Posterior vena cava (tissue), 2 donors: ENCODE measurements at regions not wholly inside any gene's neighbourhood (a gene's known extent, or its start where the extent isn't known, plus 50 kb on each side); places are given as distances from the start of the nearest gene placed in this dataset.

ENCODE experiments used
- DNase-seq: peaks from one replicate; pipeline ENCODE4 v3.0.0-alpha.2; 2020; ENCODE audit warnings: low spot score
- intact Hi-C, 2 donors: fragments of 100-400 bp; cut with DNase I; formaldehyde crosslinking; loops; one replicate each; pipeline versions ENCODE4 v1.14.1 to v1.14.2; 2022 to 2023
- donor health status: DM: yes; HTN: yes; CAD: no.
- donor health status: DM: yes; HTN: yes; CAD: no.

- no peak for DNase-seq
- intact Hi-C loops, result no loop called here
Observed at GRCh38 chr2:207216457-207216856, 50.7 kb upstream of the KLF7 start.

GRCh38 chr2:207217442-207217841 is 51.7 kb upstream of the KLF7 start:
- no peak for DNase-seq
- intact Hi-C loops, result no loop called here

DNA sequence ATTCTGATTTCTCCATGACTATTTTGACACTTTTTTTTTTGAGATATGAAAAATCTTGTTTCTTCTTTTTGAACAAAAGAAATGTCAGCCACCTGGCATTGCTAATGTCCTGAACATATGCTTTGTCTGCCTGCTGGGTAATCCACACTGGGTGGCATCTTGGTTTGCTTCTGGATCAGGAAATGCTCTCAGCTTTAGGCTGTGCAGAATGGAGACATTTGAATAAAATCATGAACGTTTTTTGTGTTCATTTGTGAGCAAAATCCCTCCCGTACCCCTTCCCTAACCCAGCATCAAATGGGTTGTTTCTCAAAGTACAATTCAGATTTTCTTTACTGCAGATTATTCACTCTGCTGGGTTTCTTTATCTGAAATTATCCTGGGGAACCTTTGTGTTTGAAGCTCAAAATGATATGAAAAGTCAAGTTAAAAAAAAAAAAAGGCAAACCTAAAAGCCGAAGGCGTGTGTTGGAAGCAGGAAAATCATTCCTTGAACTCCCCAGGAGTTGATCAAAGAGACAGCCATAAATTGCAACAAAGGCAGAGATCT is 53.4 kb upstream of the KLF7 start:
- no peak for DNase-seq
- intact Hi-C loops, result no loop called here

DNA sequence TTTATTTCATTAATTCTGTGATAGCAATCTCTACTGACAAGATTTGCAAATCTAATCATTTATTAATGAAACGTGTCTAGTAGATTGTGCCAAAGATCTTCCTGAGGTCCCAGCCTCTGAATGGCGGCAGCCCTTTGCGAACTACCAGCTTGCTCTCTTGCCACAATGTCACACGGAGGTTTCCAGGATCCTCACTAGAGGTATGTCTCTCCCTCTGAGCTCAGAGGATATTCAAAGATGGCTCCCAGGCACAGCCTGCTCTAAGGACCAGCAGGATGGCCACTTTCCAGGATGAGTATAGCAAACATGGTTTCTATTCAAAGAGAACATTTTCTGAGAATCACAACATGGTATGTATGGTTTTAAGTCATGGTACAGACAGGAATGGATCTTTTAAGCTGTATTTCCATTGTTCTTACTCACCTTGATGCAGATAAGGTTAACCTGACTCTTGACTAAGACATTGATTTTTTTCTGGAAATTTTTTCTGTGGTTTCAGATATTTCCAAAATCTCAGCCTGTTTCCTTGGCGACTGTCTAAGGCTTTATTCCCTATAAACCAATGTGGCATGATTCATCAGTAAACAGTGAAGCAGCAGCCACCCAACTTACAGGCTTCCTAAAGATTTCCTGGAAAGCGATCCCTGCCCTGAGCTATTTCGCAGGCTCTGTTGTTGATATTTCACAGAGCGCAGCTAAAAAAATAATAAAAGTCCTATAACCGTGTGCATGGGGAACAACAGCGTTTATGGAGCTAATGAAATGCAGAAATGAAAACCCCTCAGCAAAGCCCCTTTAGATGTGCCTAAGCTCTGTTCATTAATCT is 54.1 kb upstream of the KLF7 start:
- DNase-seq, result no peak
- intact Hi-C loops, result no loop called here

DNA sequence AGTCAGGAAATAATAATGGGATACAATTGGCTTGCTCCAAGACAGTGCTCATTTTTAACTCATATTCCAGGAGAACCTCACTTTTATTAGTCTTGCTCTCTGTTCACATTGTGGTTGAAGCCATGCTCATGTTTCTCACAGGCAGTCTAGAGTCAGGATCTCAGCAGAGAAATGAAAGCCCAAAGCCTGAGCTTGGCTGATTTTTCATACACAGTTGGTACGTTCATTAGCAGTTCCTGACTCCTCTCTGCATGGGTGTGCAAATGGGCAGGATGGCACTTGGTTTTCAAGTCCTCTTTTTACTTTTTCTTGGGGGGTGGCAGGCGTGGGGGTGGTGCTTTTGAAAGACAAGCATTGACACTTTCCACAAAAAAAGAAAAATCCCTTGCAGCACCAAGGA is 56.0 kb upstream of the KLF7 start:
- intact Hi-C loops, result no loop called here
- DNase-seq, result no peak

DNA sequence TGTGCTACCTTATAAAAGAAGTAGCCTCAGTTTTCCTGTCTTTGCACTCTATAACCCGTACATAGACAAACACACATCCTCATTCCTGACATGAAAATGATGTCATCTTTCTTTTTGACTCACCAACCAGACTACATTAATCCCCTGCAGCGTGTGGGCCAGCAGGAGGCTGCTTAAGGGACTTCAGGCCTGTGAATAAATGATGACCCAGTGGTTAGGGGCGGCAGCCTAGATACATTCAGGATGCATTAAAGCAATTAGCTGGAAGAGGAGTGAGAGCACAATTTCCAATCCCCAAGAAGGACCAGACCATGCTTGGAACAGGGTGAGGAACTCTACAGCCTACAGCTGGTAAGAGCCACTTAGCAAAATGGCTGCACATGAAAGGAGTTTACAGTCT is 57.3 kb upstream of the KLF7 start:
- no peak for DNase-seq
- intact Hi-C loops, result no loop called here

- intact Hi-C loops, result no loop called here
Observed at GRCh38 chr2:207224381-207224780, 58.6 kb upstream of the KLF7 start.

GRCh38 chr2:207224791-207225482 is 59.2 kb upstream of the KLF7 start:
- intact Hi-C loops, result no loop called here
- DNase-seq, result no peak

More at GRCh38 chr2:207224381-207224780, 58.6 kb upstream of the KLF7 start:
- DNase-seq, result no peak

GRCh38 chr2:207225773-207226172 is 60.0 kb upstream of the KLF7 start:
- intact Hi-C loops, result no loop called here
- DNase-seq, result no peak

DNA sequence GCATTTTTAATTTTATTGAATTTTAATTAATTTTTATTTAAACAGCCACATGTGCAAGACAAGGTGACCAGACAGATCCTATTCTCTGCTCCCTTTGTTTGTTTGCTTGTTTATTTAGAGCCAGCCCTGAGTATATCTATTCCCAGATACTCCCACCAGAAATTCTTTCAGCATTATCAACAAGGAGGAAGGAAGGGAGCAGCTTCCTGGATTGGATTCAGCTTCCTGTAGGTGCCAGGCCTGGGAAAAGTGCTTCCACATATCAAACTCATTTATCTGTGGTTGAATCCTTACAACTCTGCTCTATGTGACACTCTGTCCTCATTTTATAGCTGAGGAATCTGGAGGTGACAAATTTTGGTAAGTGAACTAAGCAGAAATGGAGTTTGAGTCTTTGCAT is 60.5 kb upstream of the KLF7 start:
- intact Hi-C loops, result no loop called here
- DNase-seq, result no peak

DNA sequence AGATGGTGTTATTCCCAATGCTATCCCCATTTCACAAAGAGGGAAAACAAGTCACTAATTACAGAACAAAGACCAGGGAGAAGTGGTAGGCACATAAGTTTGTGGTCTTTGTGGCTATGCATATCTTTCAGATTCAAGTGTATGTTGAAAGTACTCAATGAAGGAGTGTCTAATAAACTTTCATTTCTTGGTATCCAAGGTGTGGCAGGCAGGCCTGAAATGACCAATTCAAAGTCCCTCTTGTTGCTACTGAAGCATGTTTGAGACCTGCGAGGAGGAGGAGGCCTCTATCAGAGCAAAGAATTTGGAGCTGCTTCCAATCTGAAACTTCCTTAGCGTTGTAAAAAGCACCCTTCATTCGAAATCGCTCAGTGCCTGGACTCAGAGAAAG is 60.9 kb upstream of the KLF7 start:
- intact Hi-C loops, result no loop called here
- DNase-seq, result no peak

GRCh38 chr2:207227062-207227748 is 61.5 kb upstream of the KLF7 start:
- intact Hi-C loops, result no loop called here
- no peak for DNase-seq

DNA sequence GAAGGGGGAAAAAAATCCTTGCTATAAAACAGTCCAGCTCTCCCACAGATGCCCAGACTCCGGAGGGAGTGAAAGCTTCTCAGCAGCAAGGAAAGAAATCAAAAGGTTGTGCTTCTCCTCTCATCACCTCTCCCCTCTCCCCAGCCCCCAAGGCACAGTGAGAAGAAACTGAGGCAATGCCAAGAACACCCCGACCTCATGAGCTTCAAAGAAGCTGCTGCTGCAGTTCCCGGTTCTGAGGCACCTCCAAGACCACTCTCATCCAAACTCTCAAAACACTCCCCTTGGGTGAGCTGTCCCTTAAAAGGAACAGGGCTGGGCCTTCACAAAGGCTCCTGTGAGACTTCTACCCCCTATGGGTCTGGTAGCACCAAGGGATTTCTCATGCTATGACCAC is 62.0 kb upstream of the KLF7 start:
- no peak for DNase-seq
- intact Hi-C loops, result no loop called here

DNA sequence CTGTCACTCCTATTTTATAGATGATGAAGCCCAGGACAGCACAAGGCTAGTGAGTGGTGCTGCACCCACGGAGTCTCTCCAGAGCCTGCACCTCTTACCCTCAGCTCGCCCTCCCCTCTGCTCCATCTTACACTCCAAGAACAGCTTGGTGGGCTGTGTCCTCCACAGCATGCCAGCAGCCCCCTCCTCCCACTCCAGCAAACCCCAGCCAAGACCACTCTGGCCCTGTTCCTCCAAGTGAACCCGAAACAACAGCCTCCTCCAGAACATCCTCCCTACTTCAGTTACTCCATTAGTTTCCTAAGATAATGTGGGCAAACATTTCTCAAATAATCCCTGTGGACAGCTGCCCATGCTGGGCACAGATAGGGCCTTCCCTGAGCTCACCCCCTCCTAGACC is 62.7 kb upstream of the KLF7 start:
- DNase-seq, result no peak
- intact Hi-C loops, result no loop called here

GRCh38 chr2:207229161-207229560 is 63.4 kb upstream of the KLF7 start:
- intact Hi-C loops, result no loop called here
- no peak for DNase-seq

GRCh38 chr2:207230261-207231105 is 64.7 kb upstream of the KLF7 start:
- intact Hi-C loops, result loop anchor here in 1 of 2 donors (10.0 kb wide), 1 partner anchor 246 kb away; no protein-coding TSS in a partner anchor
- DNase-seq, result no peak

GRCh38 chr2:207231106-207231865 is 65.5 kb upstream of the KLF7 start:
- intact Hi-C loops, result loop anchor here in 1 of 2 donors (10.0 kb wide), 1 partner anchor 246 kb away; no protein-coding TSS in a partner anchor
- DNase-seq, result no peak

DNA sequence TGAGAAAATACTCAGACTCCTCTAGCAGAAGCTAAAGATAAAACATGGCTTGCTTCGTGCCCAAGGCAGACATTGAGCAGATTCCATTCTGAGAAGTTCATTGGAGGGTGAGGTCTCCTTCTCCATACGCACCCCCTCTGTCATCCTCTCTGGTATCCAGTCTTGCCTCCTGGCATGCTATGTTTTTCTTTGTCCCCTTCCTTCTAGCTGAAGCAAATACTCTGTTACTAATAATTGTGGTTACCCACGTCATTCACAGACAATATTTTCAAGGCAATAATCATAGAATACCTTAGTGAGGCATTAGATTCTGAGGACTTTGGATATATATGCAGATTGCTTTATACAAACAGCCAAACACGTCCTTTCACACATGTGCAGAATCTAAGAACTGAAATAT is 66.2 kb upstream of the KLF7 start:
- intact Hi-C loops, result loop anchor here in 1 of 2 donors (10.0 kb wide), 1 partner anchor 247 kb away; no protein-coding TSS in a partner anchor

More for the DNA sequence above, 66.2 kb upstream of the KLF7 start:
- no peak for DNase-seq
